CD14-positive monocyte (primary cell): ENCODE measurements at regions not wholly inside any gene's neighbourhood (a gene's known extent, or its start where the extent isn't known, plus 50 kb on each side); places are given as distances from the start of the nearest gene placed in this dataset.

Source experiments
- DNase-seq, 3 donors: peaks; one replicate each; pipeline ENCODE4 v3.0.0-alpha.2; 2011 to 2022
- H2AFZ ChIP-seq: 2 replicates; pipeline ENCODE4 v1.6.0; 2012; ENCODE audit warnings: mild to moderate bottlenecking, low read depth, low read length, inconsistent platforms; ENCODE audit not compliant: insufficient read depth, poor library complexity, severe bottlenecking
- H3K27ac ChIP-seq, 2 donors: 1 replicate in 1 of 2; 2 replicates in 1 of 2; pipeline ENCODE4 v1.5.1; 2012 to 2013; ENCODE audit warnings: low read length in 2 of 2, control low read depth in 1 of 2, inconsistent platforms in 1 of 2, low read depth in 1 of 2, mild to moderate bottlenecking in 1 of 2
- H3K27me3 ChIP-seq, 2 donors: one replicate each; pipeline versions ENCODE4 v1.6.0 to v1.6.1; 2011 to 2013; ENCODE audit warnings: low read length in 2 of 2; ENCODE audit not compliant: control insufficient read depth in 2 of 2, insufficient read depth in 2 of 2
- H3K36me3 ChIP-seq, 2 donors: replicated peaks in 1 of 2; 1 replicate in 1 of 2; 2 replicates in 1 of 2; pipeline versions ENCODE4 v1.5.1 to v1.6.1; 2012 to 2013; ENCODE audit warnings: low read length in 2 of 2, control low read depth in 1 of 2, inconsistent platforms in 1 of 2, mild to moderate bottlenecking in 1 of 2; ENCODE audit not compliant: insufficient read depth in 2 of 2, control insufficient read depth in 1 of 2
- H3K4me1 ChIP-seq, 2 donors: 1 replicate in 1 of 2; 2 replicates in 1 of 2; pipeline versions ENCODE4 v1.5.1 to v1.6.1; 2012 to 2013; ENCODE audit warnings: low read length in 2 of 2, control low read depth in 1 of 2, inconsistent platforms in 1 of 2, mild to moderate bottlenecking in 1 of 2, moderate library complexity in 1 of 2; ENCODE audit not compliant: insufficient read depth in 2 of 2, control insufficient read depth in 1 of 2
- H3K4me2 ChIP-seq: replicated peaks from 2 replicates; pipeline ENCODE3; 2012; ENCODE audit warnings: low read length, moderate library complexity, mild to moderate bottlenecking; ENCODE audit not compliant: poor library complexity, severe bottlenecking; ENCODE audit errors: extremely low read depth
- H3K4me3 ChIP-seq, 3 experiments: fragments of 200-600 bp in 1 of 3; sonication (generic) in 1 of 3; replicated peaks in 1 of 3; 1 replicate in 2 of 3; 2 replicates in 1 of 3; pipeline ENCODE4 v1.5.1; 2011 to 2013; ENCODE audit warnings: low read length in 3 of 3, mild to moderate bottlenecking in 3 of 3, control low read depth in 2 of 3, low read depth in 2 of 3, inconsistent platforms in 1 of 3, moderate library complexity in 1 of 3
- H3K79me2 ChIP-seq: 2 replicates; pipeline ENCODE4 v1.6.0; 2012; ENCODE audit warnings: mild to moderate bottlenecking, control low read depth, inconsistent platforms, low read length, moderate library complexity; ENCODE audit not compliant: insufficient read depth
- H3K9ac ChIP-seq: 2 replicates; pipeline ENCODE4 v1.6.0; 2017; ENCODE audit warnings: low read length, mild to moderate bottlenecking; ENCODE audit not compliant: insufficient read depth, poor library complexity, severe bottlenecking
- H3K9me3 ChIP-seq, 2 donors: replicated peaks in 1 of 2; 1 replicate in 1 of 2; 2 replicates in 1 of 2; pipeline versions ENCODE4 v1.5.1 to v1.6.1; 2012 to 2013; ENCODE audit warnings: low read length in 2 of 2, control low read depth in 1 of 2; ENCODE audit not compliant: control insufficient read depth in 1 of 2, insufficient read depth in 1 of 2
- H4K20me1 ChIP-seq: 2 replicates; pipeline ENCODE4 v1.6.0; 2012; ENCODE audit warnings: mild to moderate bottlenecking, low read length, control low read depth, moderate library complexity; ENCODE audit not compliant: insufficient read depth
- H3K27ac Mint-ChIP-seq, 7 donors: one replicate each; pipeline ENCODE4 v1.8.0; 2020; ENCODE audit warnings: mild to moderate bottlenecking in 7 of 7, mixed read lengths in 7 of 7, moderate library complexity in 6 of 7, inconsistent platforms in 2 of 7
- H3K27me3 Mint-ChIP-seq, 3 donors: one replicate each; pipeline ENCODE4 v1.8.0; 2021 to 2022; ENCODE audit warnings: low read depth in 3 of 3, mild to moderate bottlenecking in 3 of 3, mixed read lengths in 3 of 3, moderate library complexity in 3 of 3, inconsistent platforms in 1 of 3
- H3K36me3 Mint-ChIP-seq, 2 donors: one replicate each; pipeline ENCODE4 v1.8.0; 2020; ENCODE audit warnings: mixed read lengths in 2 of 2, inconsistent platforms in 1 of 2, mild to moderate bottlenecking in 1 of 2
- H3K4me1 Mint-ChIP-seq: one replicate; pipeline ENCODE4 v1.8.0; 2020; ENCODE audit warnings: mild to moderate bottlenecking, mixed read lengths
- H3K4me3 Mint-ChIP-seq, 2 donors: one replicate each; pipeline ENCODE4 v1.8.0; 2020; ENCODE audit warnings: mild to moderate bottlenecking in 2 of 2, mixed read lengths in 2 of 2, moderate library complexity in 1 of 2
- H3K9me3 Mint-ChIP-seq, 7 donors: one replicate each; pipeline ENCODE4 v1.8.0; 2020 to 2022; ENCODE audit warnings: mixed read lengths in 7 of 7, mild to moderate bottlenecking in 6 of 7, moderate library complexity in 6 of 7, inconsistent platforms in 2 of 7
- CTCF ChIP-seq: fragments of 200-600 bp; IDR thresholded peaks from one replicate; pipeline ENCODE4 v1.8.0; 2022; ENCODE audit warnings: antibody characterized with exemption, mild to moderate bottlenecking
- WGBS: methylation state at CpG from one replicate; pipeline ENCODE4 v1.1.5; 2013; ENCODE audit warnings: missing lambda C conversion rate; ENCODE audit not compliant: insufficient coverage; 5-methylcytosine and 5-hydroxymethylcytosine counted together
- intact Hi-C, 2 donors: fragments of 100-400 bp; cut with micrococcal nuclease; formaldehyde crosslinking; loops; one replicate each; pipeline versions ENCODE4 v1.15.0 to v1.15.1; 2023

DNA sequence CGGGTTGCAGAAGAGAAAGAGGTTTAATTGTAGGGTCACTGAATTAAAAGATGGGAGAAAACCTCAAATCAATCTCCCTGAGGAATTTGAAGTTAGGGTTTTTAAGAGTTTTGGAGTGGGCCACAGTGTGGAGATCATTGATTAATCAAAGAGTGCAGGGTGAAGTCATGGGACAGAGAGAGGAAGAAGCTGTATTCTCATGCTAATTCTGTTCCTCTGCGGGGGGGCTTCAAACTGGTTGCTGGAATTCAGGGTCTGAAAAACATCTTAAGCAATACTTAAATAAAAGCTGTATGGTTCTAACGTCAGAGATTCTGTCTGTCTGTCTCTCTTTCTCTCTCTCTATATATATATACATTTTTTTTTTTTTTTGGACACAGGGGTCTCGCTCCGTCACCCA is 169.8 kb upstream of the SPATS2L start:
- Mint-ChIP-seq H3K27me3 (peaks cover 0 to 3% (median under 1%) of the 10 kb centered on the region in 3 donors), H3K27ac (no peak overlapping the region), H3K36me3 (no peaks in the 10 kb centered on the region), H3K4me3 (no peak overlapping the region), H3K4me1 (no peaks in the 10 kb centered on the region), H3K9me3 (peaks cover 0 to 10% (median 5%) of the 10 kb centered on the region in 7 donors)
- H3K79me2 ChIP-seq, result no peaks in the 10 kb centered on the region
- intact Hi-C loops, result no loop called here
- H3K9ac ChIP-seq, result no peak overlapping the region
- no peaks in the 10 kb centered on the region for H4K20me1 ChIP-seq
- H3K9me3 ChIP-seq, result no peaks in the 10 kb centered on the region
- no peak overlapping the region for H3K27ac ChIP-seq
- H3K4me1 ChIP-seq, result no peaks in the 10 kb centered on the region
- no CpG with 5 or more reads among the region's 5 CpGs for WGBS
- H3K4me3 ChIP-seq, result no peak overlapping the region
- H2AFZ ChIP-seq, result no peak overlapping the region
- no peak for DNase-seq
- no peaks in the 10 kb centered on the region for H3K27me3 ChIP-seq
- TF ChIP-seq CTCF, result no peak
- H3K36me3 ChIP-seq, result no peaks in the 10 kb centered on the region
- no peak overlapping the region for H3K4me2 ChIP-seq

DNA sequence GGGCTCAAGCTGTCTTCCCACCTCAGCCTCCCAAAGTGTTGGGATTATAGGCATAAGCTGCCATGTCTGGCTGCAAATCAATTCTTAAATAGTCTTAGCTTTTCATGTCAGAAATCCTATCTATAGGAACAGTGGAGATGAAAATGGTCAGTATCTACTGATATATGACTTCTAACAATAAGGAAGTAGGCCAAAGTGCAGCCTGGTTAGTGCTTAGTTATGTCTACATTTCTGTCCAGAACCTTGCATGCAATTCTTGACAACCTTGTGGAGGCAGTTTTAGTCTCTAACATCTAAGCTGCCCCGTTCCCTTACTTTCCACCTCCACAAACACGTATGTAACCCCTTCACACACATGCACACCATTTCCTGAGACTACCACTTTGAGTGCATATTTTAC is 169.2 kb upstream of the SPATS2L start:
- TF ChIP-seq CTCF, result no peak
- Mint-ChIP-seq H3K27ac (no peak overlapping the region), H3K27me3 (peaks cover 0 to 3% (median 0%) of the 10 kb centered on the region in 3 donors), H3K9me3 (peaks cover 0 to 10% (median 5%) of the 10 kb centered on the region in 7 donors), H3K4me3 (no peak overlapping the region), H3K4me1 (no peaks in the 10 kb centered on the region), H3K36me3 (no peaks in the 10 kb centered on the region)
- H3K4me3 ChIP-seq, result no peak overlapping the region
- no peak overlapping the region for H3K27ac ChIP-seq
- no peaks in the 10 kb centered on the region for H3K36me3 ChIP-seq
- H3K4me2 ChIP-seq, result no peak overlapping the region
- no peaks in the 10 kb centered on the region for H3K9me3 ChIP-seq
- no peak for DNase-seq
- H3K79me2 ChIP-seq, result no peaks in the 10 kb centered on the region
- WGBS, result 100% methylated on average over 2 of the region's 2 CpGs
- H3K27me3 ChIP-seq, result no peaks in the 10 kb centered on the region
- no peak overlapping the region for H3K9ac ChIP-seq
- H3K4me1 ChIP-seq, result no peaks in the 10 kb centered on the region
- intact Hi-C loops, result no loop called here
- no peaks in the 10 kb centered on the region for H4K20me1 ChIP-seq
- H2AFZ ChIP-seq, result no peak overlapping the region
